ENCODE measurements at regions not wholly inside any gene's neighbourhood (a gene's known extent, or its start where the extent isn't known, plus 50 kb on each side); places are given as distances from the start of the nearest gene placed in this dataset.
A peak's percentile ranks its signal among the peaks of the same experiment; 100 is the strongest.
"Not testable (repeated sequence)": the region's sequence is repeated elsewhere in the genome, so short reads cannot be mapped to it uniquely, and the experiment has no call there.

DNA sequence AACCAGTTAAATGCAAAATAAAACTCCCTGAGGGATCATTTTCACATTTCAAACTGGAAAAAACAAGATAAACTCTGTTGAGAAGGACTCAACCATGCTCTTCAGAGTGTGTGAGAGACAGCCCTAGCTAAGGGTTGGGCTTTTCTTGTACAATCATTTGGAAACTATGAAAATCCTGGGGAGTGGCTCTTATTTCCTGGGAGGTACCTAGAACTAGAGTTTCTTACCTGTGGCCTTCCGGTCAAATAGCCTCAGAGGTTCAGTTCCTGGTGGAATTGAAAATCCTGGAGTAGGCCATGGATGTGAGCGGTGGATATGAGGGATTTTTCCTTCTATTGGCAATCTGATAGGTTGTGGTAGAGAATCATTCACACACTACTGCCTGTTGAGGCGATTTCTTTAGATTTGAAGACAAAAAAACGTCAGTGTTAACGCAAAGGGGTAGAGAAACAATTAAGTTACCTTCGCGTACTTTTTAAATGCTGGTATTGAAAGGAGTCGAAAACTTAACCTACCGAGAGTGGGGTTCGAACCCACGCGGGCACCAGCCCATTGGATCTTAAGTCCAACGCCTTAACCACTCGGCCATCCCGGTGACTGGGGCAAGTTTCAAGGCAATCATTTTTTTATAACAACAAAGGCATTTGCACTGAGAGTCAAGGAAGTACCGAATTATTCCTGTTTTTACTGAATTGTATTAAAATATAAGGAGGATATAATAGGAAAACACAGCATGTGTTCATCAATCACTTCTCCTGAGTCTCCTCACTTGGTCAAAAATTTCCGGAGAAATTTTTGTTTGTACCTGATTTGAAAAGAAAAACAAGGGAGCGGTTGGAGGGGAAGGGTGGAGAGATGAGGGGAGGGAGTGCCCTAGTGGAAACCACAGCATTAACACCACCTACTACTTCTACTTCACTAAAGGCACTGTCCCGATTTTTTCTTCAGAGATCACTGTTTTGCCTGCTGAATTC, 191.3 kb downstream of the OR2B2 start:
- peak in 1 of 2 experiments; percentile 64 for DNase-seq

DNA sequence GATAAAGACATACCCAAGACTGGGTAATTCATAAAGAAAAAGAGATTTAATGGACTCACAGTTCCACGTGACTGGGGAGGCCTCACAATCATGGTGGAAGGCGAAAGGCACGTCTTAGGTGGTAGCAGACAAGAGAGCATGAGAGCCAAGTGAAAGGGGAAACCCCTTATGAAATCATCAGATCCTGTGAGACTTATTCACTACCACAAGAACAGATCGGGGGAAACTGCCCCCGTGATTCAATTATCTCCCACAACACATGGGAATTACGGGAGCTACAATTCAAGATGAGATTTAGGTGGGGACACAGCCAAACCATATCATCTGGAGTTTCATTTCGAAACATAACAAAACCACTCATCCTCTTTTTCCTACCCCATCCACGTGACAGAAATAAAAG, 193.2 kb downstream of the OR2B2 start:
- not testable (repeated sequence) for DNase-seq

DNA sequence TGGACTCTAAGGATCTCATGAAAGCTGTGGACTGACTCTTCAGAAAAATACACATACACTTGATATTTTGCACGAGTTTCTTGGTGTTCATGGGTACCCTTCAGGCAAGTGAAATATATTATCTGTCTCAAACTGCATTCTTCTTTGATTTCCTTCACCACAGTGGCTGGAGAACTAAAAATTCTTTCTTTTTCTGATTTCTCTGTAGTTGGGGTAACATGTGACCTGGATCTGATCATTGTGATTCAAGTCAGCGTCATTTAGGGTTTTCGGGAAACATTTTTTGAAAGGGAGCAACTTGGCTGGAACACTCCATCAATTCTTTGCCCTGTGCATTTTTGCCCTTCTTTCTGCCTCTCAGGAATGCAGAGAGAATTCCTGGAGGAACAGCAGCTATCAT, 205.8 kb downstream of the OR2B2 start:
- no peak for DNase-seq

DNA sequence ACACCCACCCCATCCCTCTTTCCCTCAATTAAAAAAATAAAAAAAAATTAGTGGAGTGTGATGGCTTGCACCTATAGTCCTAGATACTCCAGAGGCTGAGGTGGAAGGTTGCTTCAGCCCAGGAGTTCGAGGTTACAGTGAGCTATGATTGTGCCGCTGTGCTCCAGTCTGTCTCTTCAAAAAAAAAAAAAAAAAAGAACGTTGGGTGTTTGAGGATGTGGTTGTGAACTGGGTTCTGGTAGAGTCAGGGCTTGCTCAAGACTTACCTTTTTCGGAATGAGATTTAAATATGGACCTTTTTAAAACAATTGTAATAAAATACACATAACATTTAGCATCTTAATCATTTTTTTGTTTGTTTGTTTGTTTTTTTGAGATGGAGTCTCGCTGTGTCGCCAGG, 211.9 kb downstream of the OR2B2 start:
- DNase-seq, result no peak

DNA sequence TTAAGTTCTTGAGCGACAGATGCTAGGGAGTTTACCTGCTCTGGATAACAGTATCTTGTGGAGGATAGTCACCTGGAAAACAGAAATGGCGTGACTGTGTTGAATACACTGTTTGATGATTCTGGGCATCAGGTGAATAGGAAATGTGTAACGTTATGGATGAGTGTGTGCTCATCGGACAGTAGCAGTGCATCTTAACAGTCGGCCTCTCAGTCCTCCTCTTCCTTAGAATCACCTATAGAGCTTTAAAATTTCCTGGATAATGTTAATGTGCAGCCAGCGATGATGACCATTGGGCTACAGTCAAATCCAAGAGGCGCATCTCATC, 217.7 kb downstream of the OR2B2 start:
- no peak for DNase-seq

DNA sequence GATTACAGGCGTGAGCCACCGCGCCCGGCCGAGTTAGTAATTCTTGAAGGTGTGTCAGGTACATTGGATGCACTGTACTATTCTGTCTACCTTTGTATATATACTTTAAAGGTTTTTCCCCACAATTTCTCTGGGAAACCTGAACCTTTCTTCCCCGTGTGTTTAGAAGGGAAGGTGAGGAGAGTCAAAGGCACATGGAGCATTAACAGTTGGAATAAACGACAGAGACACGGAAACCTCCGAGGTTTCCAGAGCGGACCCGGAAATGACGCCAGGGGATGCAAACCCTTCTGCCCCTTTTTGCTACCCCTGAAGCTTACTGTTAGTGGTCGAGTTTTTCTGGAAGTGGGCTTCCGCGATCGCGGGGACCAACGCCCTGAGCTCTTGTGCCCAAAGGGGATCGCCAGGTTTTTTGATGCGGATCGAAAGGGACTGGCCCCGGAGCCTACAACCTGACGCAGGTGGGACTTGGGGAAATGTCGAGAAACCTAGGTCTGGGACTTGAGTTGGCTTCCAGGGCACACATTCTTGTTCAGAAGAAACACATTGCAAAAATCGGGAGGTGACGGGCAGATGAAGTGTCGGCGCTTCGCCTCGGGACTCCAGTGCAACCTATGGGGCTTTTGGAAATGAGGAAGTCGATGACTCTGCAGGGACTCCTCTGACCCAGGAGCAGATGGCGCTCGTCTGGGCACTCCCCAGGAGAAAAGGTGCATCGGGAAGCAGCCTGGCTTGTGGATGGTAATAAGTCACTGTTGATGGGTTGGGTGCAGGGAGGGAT, 218.2 kb downstream of the OR2B2 start:
- DNase-seq, result peak; percentile 6 to 56

DNA sequence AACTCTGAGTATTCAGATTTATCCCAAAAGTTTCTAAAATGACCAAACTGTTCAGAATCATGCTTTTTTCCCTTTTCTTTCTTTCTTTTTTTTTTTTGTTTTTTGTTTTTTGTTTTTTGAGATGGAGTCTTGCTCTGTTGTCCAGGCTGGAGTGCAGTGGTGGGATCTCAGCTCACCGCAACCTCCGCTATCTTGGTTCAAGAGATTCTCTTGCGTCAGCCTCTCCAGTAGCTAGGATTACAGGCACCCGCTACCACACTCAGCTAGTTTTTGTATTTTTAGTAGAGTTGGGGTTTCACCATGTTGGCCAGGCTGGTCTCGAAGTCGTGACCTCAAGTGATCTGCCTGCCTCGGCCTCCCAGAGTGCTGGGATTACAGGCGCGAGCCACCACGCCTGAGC, 219.2 kb upstream of the ZNF184 start:
- not testable (repeated sequence) for DNase-seq

DNA sequence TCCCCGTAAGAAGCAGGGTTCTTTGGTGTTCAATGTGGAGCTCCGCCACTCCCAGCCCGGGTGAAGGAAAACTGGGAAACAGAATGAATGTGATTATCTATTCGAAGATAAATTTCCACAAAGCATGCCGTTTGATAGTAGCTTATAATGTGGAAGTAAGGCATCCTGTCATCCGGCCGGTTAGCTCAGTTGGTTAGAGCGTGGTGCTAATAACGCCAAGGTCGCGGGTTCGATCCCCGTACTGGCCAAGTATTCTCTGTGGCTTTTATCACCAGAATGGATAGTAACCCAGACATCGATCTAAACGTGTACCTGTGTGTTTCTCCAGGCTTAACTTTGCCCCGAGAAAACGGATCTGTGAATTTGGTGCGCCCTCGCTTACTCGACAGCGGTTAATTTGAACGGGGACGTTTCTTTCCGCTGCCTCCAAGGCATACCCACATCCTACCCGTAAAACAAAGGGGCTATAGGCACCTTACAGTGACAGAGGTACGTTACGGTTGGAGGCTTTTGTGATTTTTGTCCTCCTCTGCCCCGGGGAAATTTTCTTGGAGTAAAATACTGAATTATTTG, 215.2 kb upstream of the ZNF184 start:
- peak; percentile 87 to 92 for DNase-seq

DNA sequence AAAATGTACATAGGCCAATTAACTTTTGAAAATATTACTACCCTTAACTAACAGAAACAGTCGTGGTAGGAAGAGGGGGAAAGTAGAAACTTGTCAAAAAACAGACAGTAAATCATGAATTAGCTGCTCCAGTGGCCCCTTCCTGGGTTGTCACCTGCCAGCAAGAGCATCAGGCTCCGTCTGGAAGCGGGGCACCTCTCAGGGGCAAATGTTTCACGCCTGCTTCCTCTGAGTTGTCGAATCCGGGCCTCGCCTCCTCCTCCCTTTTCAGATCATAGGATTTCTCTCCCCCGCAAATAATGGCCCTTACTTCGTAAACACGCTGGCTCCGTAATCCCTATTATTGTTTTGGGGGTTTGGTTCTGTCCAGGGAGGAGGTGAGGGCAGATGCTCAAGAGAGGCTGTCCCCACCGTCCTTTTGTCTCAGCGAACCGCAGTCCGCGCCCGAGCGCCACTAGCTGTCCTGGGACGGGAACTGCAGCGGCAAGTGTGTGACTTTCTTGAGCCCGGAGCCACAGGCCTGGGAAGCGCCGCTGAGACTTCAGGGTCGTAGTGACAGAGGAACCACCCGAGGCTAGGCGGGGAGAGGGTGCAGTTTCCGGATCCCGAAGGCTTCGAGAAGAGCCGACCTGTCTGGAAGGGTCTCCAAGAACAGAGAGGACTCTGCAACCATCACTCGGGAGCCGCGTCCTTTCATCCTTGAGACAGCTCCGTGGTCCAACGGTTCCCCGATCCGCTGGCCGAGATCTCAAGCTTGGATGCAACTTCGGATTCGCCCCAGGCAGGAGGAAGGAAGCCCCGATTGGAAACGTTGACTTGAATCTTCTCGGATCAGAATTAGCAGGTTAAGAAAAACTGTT, 214.5 kb upstream of the ZNF184 start:
- peak; percentile 73 to 91 for DNase-seq

DNA sequence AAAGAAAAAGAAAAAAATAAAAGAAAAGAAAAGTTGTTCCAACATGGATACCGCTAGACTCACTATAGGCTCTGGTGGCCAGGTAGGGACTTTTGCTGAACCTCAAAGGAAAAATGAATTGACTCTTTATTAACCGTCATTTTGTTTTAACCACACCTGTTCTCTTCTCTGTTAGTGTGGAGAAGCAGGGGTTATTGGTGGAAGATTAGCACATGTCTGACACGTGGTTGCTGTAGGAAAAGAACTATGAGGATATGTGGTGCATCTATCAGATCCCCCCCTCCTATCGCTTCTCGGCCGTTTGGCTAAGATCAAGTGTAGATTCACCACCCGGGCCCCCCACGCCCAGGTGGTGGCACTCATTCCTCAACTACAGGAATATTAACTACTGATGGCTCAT, 212.4 kb upstream of the ZNF184 start:
- DNase-seq, result no peak

DNA sequence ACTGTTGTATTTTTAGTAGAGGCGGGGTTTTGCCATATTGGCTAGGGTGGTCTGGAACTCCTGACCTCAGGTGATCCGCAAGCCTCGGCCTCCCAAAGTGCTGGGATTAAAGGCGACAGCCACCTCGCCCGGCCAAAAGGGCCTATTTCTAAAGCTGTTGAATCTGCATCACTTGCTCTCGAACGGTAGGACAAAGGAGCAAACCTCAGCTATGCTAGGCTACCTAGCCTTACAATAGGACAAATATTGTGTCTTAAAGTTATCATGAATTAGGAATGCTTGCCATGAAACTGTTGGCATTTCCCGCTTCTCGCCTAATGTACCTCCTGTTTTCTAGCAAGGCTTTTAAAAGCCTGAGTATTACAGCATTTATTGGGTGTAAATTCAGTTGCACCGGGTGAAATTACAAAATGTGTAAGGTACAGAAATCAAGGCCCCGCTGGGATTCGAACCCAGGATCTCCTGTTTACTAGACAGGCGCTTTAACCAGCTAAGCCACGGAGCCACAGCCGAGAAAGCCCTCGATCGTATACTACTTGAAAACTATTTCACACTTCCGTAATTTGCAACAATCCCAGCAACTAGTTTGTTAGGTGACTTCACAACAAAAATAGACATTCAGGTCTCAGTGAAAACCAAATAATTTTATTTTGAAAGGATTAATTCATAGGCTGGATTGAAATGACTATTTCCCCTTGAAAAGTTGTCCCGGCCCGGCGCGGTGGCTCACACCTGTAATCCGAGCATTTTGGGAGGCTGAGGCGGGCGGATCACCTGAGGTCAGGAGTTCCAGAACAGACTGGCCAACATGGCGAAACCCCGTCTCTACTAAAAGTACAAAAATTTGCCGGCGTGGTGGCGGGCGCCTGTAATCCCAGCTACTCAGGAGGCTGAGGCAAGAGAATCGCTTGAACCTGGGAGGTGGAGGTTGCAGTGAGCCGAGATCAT, 211.6 kb upstream of the ZNF184 start:
- DNase-seq, result peak; percentile 57 to 89

DNA sequence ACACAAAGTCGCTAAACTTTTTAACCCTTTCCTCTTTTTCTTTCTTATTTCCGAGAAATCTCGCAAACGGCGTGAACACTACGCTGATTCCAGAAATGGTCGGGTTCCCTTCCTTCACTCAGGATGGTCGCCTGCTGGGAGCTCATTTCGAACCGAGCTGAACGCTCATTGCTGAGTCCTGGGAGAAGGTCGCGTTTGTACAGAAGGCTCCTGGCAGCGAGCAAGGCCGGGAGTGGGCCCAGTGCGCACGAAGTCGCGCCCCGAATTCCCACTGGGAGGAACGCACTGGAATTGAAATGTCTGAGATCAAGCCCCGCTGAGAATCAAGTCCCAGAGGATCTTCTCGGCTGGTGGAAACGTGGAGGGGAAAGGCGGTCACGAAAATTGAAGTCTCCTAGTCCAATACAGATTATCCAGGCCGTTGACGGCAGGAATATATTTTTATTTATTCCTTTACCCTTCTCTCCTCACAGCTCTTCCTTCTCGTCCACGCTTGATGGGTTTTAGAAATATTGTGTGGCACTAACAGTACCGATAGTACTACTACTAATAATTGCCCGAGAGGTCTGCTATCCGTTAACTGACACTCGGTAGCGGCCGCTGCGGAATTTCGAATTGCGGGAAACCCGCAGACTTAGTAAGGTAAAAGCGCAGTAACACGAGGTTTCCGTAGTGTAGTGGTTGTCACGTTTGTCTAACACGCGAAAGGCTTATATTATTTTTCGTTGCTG, 207.2 kb upstream of the ZNF184 start:
- no peak for DNase-seq

DNA sequence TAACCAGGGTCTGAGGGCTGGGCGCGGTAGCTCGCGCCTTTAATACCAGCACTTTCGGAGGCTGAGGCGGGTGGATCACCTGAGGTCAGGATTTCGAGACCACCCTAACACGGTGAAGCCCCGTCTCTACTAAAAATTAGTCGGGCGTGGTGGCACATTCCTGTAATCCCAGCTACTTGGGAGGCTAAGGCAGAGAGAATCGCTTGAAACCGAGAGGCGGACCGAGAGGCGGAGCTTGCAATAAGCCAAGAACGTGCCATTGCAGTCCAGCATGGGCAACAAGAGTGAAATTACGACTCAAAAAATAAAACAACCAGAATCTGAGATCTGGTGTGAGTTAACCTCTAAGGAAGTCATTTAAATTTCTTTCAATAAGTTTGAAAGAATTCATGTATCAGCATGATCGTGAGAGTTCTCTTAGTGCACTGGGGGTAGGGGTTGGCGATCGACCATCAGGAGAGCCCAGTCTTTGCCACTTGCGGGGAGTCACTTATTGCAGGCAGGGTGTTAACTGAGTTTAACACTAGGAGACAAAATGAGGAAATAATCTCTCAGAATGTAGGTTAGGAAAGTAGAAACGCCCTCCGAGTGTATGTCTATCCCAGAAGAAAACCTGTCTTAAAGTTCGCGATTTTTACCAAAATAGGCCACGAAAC, 206.5 kb upstream of the ZNF184 start:
- DNase-seq, result no peak

DNA sequence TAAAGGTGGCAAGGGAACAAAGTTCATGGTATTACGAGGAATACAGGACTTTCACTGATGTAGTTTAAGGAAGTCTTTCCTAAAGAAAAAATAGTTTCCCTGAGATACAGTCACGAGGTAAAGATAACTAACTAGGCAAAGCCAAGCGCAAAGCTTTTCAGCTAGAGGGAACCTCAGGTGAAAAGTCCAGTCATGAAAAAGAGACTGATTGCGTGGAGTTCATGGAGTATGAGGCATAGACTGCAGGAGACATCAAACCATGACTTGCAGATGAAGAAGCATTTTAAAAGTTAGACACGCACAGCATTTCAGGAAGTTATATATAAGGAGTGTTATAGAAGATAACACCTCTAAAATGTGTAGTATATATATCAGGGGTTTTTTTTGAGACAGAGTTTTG, 205.6 kb upstream of the ZNF184 start:
- DNase-seq, result no peak

DNA sequence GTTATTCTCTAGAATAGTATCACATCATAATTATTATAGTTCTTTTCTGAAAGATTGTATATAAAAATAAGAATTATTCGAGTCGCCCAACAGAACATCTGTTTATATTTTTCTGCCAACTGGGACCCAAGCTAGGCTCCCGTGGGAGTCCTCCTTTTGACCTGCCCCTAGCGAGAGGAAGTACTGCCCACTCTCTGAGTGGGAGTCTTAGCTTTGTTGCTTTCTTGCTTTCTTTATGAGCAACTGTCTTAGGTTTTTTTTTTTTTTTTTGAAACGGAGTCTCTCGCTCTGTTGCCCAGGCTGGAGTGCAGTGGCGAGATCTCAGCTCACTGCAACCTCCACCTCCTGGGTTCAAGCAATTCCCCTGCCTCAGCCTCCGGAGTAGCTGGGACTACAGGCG, 202.0 kb upstream of the ZNF184 start:
- DNase-seq, result no peak

DNA sequence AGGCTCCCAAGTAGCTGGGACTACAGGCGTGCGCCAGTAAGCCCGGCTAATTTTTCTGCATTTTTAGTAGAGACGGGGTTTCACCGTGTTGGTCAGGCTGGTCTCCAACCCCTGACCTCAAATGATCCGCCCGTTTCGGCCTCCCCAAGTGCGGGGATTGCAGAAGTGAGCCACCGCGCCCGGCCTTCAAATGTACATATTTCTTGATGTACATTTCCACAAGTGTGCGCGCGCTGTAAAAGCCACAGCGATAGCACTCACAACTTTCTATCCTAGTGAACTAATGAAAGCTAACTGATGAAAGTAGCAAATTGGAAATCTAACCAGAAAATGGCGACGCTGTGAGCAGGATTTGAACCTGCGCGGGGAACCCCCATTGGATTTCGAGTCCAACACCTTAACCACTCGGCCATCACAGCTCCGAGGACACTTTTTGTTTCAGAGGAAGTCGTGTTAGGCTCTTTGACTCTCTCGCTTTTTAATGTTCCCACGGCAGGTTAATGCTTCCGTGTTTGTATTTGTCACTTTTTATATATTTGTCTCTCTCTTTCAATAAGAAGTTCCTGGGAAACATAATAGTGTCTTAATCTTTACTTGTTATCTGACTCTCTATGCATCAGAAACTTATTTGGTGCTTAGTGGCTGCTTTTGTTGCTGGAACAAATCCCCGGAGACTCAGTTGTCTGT, 199.4 kb upstream of the ZNF184 start:
- peak in 1 of 2 experiments; percentile 76 for DNase-seq

DNA sequence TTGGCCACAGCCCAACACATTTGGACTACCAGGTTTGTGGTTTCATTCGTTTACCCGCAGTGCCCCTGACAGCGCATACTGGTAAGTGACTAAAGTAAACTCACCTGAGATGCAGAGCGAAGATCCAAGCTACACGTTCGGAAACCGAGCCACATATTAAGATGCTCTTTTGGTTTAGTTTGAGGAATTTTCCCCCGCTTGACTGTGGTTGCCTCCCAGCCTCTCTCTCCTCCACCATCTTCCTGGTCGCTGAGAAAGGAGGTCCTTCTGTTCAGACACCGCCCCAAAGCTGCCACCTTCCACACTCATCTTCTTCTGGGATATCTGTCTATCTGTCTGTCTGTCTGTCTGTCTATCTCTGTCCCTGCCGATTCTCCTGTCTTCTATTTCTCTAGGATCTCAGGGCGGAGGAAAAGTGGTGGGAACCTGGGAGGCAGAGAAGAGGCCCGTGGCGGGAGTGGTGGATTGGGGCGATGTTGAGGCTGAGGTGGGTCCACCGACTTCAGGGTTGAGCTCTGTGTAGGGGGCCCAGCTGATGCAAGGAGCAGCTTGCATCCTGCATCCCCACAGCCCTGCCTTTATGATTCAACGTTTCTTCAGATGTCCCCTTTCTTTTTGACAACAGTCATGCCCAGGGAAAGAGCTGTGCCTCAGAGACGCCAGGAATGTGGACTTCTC, 196.9 kb upstream of the ZNF184 start:
- no peak for DNase-seq

DNA sequence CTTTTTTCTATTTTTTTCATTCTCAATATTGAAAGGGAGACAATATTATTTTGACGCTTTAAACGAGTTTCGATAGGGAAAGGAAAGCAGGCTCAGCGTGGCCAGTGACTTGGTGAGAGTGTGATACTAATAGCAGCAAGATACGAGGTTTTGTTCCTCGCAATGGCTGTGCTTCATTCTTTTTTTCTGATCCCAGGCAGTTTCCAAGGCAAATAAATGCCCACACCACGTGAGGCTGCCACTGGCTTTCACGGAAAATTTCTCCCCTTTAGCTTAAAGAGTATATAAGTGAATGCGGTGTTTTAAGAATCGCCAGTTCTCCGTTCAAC, 196.4 kb upstream of the ZNF184 start:
- peak in 1 of 2 experiments; percentile 39 for DNase-seq

Data from NCI-H446 (cell line).